GM18861 (cell line): ENCODE measurements at regions not wholly inside any gene's neighbourhood (a gene's known extent, or its start where the extent isn't known, plus 50 kb on each side); places are given as distances from the start of the nearest gene placed in this dataset.
"Not testable (repeated sequence)": the region's sequence is repeated elsewhere in the genome, so short reads cannot be mapped to it uniquely, and the experiment has no call there.

Experiments
- ATAC-seq: cut with Tn5 transposase; IDR thresholded peaks from one replicate; pipeline ENCODE4 v1.9.1; 2021; ENCODE audit not compliant: unreplicated experiment

- ATAC-seq = no peak
These were observed 481.1 kb downstream of the TFAP2B start for GRCh38 chr6:51299621-51300380.

GRCh38 chr6:51300510-51300909 is 481.8 kb downstream of the TFAP2B start:
- peak; percentile 50 for ATAC-seq

- ATAC-seq = no peak
These were observed 483.3 kb downstream of the TFAP2B start for GRCh38 chr6:51301962-51302361.

DNA sequence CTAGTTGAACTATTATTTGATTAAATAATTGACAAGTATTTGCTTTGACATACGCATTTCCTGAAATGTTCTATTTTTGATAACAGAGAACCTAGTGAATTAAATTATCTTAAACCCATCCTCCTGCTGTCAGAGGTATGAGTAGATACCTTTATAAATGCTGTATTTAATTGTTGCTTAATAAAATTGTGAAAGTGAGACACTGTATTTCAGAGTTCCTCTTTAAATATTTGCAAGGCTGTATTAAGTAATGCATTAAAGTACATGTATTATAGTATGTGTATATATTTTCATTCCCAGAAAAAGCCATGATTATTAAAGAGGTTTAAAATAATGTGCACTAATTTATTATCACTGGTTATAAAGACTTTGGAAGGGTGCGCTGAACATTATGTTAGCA is 483.8 kb downstream of the TFAP2B start:
- no peak for ATAC-seq

- ATAC-seq = no peak
These were observed 484.7 kb downstream of the TFAP2B start for GRCh38 chr6:51303338-51303737.

DNA sequence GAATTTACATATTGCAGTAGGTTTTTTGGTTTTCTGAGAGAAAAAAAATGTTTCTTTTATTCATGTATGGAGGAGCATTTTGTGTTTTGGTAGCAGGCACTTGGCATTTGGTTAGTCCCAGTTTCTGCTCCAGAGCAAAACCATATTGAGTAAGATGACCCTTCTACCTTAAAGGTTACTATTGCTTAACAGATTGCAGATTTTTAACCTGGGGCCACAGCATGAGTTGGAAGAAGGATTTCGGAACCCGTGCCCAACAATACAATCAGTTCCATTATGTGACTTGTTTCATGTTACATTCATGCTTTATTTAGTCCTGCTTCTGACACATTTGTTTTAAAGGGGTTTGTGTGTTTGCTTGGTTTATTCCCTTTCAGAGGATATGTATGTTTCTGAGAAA is 496.3 kb downstream of the TFAP2B start:
- no peak for ATAC-seq

DNA sequence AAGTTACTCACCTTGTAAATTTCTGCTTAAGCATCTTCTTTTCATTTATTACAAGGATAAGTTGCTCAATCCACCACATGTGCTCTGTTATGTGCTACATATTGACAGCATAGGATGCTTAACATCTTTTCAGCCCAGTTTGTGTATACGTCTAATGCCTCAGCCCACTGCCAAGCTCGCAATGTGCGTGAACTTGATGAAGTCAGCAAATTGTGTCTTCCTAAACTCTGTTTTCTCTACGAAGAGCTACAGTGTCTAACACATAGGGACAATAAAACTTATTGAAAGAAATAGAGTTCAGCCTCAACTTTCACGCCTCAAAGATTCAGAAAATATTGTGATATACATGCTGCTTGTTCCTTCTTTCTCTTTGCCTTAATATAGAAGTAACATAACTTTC is 500.0 kb downstream of the TFAP2B start:
- no peak for ATAC-seq

DNA sequence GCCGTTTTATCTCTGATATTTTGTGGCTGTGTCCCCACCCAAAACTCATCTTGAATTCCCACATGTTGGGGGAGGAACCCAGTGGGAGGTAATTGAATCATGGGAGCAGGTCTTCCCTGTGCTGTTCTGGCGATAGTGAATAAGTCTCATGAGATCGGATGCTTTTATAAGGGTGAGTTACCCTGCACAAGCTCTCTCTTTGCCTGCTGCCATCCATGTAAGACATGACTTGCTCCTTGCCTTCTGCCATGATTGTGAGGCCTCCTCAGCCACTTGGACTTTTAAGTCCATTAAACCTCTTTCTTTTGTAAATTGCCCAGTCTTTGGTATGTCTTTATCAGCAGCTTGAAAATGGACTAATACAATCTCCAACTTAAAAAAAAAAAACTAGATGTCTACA is 502.8 kb downstream of the TFAP2B start:
- ATAC-seq = not testable (repeated sequence)

DNA sequence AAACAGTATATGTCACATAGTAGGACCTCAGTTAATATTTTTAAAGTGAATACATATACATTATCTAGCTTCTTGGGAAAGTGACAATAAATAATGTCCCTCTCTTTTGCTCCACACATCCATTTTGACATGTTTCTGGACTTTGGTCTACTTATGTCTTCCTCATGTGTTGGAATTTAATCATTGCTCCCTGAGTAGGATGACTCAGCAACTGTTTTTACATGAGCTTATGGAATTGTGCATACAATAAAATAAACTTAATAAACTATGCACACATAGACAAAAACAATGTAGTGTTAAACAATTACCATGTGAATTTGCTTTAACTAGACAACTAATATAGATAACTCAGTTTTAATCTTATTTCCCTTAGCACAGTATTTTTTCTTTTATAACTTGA is 503.8 kb downstream of the TFAP2B start:
- ATAC-seq = no peak

DNA sequence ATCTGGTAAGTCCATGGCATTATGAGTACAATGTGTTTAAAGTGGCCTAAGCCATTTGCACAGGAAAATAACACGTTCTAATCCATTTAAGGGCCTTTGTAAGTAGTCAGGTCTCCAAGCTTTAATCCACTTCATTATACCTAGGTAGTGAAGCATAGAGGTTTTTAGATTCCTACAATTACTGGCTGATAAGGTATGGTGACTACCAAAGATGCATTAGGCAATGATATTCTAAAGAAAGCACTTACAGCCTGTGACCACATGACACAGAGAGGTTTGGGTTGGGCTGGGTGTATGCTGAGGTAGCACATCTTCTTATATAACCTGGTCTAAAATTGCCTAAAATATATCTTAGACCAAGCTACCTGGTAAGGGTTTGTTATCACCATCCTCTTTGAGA is 504.4 kb downstream of the TFAP2B start:
- ATAC-seq = no peak

DNA sequence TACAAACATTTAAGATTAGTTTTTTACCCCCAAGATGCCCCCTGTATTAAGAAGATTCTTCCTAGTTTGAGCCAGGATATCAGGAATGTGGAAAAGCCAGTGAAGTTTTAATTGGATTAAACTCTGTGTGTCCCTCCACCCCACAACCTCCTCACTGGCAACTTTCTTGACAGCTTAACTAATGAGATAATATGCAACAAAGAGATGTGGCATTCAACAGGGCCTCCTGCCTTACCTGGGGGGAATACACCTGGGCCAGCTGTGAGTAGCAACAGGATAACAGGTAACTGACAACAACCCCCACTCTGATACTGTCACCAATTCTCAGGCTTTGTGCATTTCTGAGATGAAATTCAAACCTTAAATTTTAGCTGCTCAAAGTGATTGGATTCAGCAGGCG is 512.3 kb downstream of the TFAP2B start:
- ATAC-seq = no peak

DNA sequence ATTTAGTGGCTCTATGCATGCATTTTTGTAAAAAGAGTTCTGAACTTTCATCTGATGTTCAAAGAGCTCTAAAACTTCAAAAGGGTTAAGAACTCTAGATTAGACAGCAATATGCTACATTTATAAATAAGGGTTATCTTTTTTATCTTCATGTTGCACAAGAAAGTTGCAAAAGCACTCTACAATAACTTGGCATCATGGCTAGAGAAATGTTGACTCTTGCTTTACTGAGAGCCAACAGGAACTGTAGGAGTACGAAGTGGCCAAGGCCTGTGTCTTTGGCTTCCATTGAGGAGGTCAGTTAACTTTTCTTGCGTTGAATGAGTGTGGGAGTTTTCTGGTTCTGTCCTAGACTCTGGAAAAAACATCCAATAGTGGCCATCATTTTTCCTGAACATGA is 516.9 kb downstream of the TFAP2B start:
- no peak for ATAC-seq

- ATAC-seq = no peak
These were observed 517.5 kb downstream of the TFAP2B start for GRCh38 chr6:51336185-51336584.

DNA sequence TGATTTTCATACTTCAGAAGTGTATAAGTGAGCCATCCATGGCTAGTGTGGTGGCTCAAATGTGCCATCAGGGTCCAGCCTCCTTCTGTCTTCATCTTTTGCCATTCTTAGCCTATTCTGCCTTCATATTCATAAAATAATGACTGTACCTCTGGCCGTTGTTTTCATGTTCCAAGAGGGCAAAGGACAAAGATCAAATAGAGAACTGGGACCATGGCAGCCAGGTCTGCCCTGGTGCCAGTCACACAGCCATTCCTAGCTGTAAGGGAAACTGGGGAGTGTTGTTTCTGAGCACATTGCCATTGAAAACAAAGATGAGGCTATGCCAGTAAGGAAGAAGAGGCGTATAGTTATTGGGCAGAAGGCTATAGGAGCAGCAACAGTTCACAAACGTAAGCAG is 518.6 kb downstream of the TFAP2B start:
- ATAC-seq = no peak

DNA sequence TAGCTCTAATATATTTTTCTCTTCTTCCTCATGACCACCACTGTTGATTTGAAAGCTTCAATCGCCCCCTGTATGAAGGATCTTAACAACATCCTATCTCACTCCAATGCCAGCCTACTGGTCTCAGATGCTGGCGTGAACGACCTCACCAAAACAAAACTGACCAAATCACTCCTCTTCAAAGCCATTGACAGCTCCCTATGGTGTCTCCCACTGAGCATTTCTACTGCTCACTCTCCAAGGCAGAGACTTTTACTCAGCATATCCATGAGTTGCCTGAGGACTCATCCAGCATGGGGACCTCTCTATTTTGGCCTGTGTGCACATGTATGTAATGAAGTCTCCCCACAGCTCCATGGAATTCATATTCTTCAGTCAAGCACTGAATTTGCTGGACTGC is 520.4 kb downstream of the TFAP2B start:
- ATAC-seq = no peak

- no peak for ATAC-seq
These were observed 521.1 kb downstream of the TFAP2B start for GRCh38 chr6:51339728-51340127.

- ATAC-seq = no peak
These were observed 523.7 kb downstream of the TFAP2B start for GRCh38 chr6:51342393-51342792.

DNA sequence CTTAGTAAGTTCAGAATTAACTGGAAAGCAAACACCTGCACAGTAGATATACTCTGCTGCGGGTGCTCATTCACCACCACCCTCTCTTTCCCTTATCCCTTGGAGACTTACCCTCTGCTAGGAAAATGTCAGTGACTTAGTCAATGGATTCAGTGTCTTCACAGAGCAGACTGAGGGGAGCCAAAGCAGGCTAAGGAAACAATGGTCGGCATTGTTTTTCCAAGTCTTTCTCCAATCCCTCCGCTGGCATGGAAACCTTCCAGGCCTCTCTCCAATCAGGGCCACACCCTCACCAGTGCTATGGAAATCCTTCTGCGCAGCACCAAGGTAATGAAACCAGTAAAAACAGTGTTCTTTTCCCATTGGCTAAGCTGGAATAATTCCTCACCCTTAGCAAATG is 531.2 kb downstream of the TFAP2B start:
- ATAC-seq = no peak

DNA sequence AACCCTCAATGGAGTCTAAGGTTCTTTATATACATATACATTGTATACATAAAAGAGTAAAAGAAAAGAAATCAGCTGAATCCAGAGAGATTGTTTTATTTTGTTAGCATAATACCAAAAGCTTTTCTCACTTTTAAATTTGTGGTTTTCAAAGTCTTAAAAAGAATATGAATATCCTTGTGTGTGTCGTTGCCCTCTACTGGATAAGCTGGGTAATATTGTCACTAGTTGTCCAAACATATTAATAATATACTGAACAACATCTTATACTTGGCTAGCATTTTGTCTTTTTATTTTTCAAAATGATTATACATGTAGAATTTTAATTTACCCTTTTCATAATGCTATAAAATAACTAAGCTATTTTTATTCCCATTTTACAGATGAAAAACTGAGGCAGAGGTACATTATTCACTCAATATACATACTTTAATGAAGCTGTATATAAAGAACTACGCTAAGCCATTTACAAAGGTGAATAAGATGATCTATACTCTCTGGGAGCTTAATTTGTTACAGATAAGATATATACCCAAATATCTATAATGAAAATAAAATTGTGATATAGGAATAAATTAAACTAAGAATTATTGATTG is 531.7 kb downstream of the TFAP2B start:
- ATAC-seq = peak; percentile 73

DNA sequence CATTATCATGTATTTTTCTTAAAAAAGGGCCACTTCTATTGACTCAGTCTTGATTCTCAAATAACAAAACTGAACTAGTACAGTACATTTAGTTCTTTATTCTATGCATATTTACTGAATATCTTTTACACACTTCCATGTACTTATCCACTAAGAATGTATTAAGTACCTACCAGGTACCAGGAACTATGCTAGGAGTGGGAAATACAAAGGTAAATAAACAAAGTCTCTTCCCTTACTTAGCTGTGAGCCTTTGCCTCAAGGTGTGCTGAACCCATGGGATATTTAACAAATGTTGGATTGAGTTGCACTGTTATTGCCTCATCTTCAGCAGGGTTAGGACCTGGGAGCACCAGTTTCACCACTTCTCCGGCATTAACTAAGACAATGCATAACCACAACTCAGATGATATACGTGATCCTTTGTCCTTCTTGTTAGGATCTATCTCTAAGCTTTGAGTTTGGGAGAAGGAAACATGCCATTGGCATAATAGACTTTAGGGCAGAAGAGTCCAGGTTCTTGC is 533.9 kb downstream of the TFAP2B start:
- ATAC-seq = no peak

DNA sequence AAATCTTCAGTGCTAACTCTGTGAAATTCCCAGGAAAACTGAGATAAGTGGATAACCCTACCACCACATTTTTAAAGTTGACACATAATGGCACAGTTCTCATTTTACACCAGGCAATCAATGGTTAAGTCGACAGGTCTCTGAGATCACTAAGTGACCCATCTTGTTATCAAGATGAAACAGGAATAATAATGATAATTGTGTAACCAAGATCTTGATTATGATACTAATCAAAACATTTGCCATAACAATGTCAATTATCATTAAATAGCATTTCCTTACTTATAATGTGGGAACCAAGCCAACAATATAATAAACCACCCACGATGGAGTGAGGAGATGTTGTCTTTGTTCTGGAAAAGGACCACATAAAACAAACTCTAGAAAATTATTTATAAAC is 541.6 kb downstream of the TFAP2B start:
- no peak for ATAC-seq

- no peak for ATAC-seq
These were observed 546.9 kb downstream of the TFAP2B start for GRCh38 chr6:51365566-51365965.

GRCh38 chr6:51369485-51369884 is 550.8 kb downstream of the TFAP2B start:
- no peak for ATAC-seq
